Thymus (tissue), 11 donors: ENCODE measurements at regions not wholly inside any gene's neighbourhood (a gene's known extent, or its start where the extent isn't known, plus 50 kb on each side); places are given as distances from the start of the nearest gene placed in this dataset.
"Not testable (repeated sequence)": the region's sequence is repeated elsewhere in the genome, so short reads cannot be mapped to it uniquely, and the experiment has no call there.

ENCODE experiments used
- DNase-seq, 9 donors: peaks; one replicate each; pipeline ENCODE4 v3.0.0-alpha.2; 2013; ENCODE audit warnings: low spot score in 9 of 9, low read depth in 6 of 9, missing footprints in 1 of 9
- H3K27ac ChIP-seq, 2 donors: one replicate each; pipeline ENCODE4 v1.5.1; 2013; ENCODE audit warnings: control low read depth in 1 of 2, low read depth in 1 of 2, low read length in 1 of 2, mild to moderate bottlenecking in 1 of 2, moderate library complexity in 1 of 2
- H3K27me3 ChIP-seq, 2 donors: one replicate each; pipeline ENCODE4 v1.5.1; 2013; ENCODE audit warnings: low read length in 1 of 2; ENCODE audit not compliant: control insufficient read depth in 2 of 2, insufficient read depth in 1 of 2
- H3K36me3 ChIP-seq, 2 donors: one replicate each; pipeline ENCODE4 v1.5.1; 2013; ENCODE audit warnings: low read length in 1 of 2, mild to moderate bottlenecking in 1 of 2, moderate library complexity in 1 of 2; ENCODE audit not compliant: control insufficient read depth in 2 of 2, insufficient read depth in 2 of 2
- H3K4me1 ChIP-seq, 2 donors: one replicate each; pipeline ENCODE4 v1.5.1; 2013; ENCODE audit warnings: low read length in 2 of 2; ENCODE audit not compliant: control insufficient read depth in 2 of 2, insufficient read depth in 2 of 2
- H3K4me3 ChIP-seq, 2 donors: one replicate each; pipeline ENCODE4 v1.5.1; 2013; ENCODE audit warnings: low read length in 2 of 2, control low read depth in 1 of 2, mild to moderate bottlenecking in 1 of 2
- H3K9me3 ChIP-seq, 2 donors: one replicate each; pipeline ENCODE4 v1.5.1; 2013; ENCODE audit warnings: low read length in 1 of 2, mild to moderate bottlenecking in 1 of 2; ENCODE audit not compliant: control insufficient read depth in 2 of 2, insufficient read depth in 1 of 2
- WGBS: extraction: QIAGEN DNeasy Blood & Tissue Kit; methylation state at CpG from one replicate; pipeline ENCODE4 v1.1.7; 2013; 5-methylcytosine and 5-hydroxymethylcytosine counted together
- donor health status: healthy.

GRCh38 chr12:74021937-74022336 lies 515.7 kb upstream of the ATXN7L3B start:
- H3K27ac ChIP-seq, result no peak overlapping the region
- no peaks in the 10 kb centered on the region for H3K36me3 ChIP-seq
- no peaks in the 10 kb centered on the region for H3K9me3 ChIP-seq
- 17% methylated on average over 9 of the region's 9 CpGs for WGBS
- H3K4me1 ChIP-seq, result no peaks in the 10 kb centered on the region
- H3K27me3 ChIP-seq, result no peaks in the 10 kb centered on the region
- no peak overlapping the region for H3K4me3 ChIP-seq
- DNase-seq, result peak in 2 of 9 donors; percentile 1 to 6

DNA sequence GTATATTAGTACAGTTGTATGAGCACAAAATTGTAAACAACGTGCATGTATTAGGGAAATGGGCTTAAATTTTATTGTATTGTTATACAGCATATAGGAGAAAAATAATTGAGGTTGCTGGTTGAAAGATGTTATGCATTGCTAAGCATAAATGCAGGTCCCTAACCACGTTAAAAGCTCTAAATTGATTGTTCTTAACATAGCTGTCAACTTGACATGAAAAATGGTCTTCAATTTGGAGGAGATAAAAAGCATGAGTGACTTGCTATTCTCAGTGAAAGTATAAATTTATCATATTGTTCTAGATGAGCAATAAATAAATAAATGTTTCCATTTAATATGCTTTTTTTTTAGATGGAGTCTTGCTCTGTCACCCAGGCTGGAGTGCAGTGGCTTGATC lies 506.6 kb upstream of the ATXN7L3B start:
- H3K4me1 ChIP-seq, result no peaks in the 10 kb centered on the region
- no peak overlapping the region for H3K27ac ChIP-seq
- WGBS, result 59% methylated on average over 2 of the region's 2 CpGs
- no peaks in the 10 kb centered on the region for H3K27me3 ChIP-seq
- H3K36me3 ChIP-seq, result no peaks in the 10 kb centered on the region
- DNase-seq, result no peak
- H3K9me3 ChIP-seq, result no peaks in the 10 kb centered on the region
- no peak overlapping the region for H3K4me3 ChIP-seq

DNA sequence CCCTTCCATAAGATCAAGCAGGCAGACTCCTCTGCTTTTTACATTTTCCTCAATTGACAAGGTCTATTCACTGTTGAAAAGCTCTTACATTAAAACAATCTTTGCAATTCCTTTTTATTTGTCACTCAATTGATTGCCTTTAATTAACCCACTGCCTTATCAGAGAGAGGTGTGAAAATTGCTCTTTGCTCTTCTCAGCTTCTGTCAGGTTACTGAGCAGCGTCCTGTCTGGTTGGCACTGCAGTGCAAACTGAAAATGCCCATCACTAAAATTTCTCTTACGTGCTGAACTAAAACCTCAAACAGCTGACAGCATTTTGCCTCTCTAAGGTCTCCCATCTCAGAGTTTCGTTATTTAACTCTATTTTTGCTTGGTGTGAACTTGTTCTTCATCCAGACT lies 504.1 kb upstream of the ATXN7L3B start:
- H3K36me3 ChIP-seq, result no peaks in the 10 kb centered on the region
- WGBS, result 59% methylated on average over 3 of the region's 3 CpGs
- no peaks in the 10 kb centered on the region for H3K27me3 ChIP-seq
- no peak overlapping the region for H3K27ac ChIP-seq
- H3K4me3 ChIP-seq, result no peak overlapping the region
- H3K9me3 ChIP-seq, result no peaks in the 10 kb centered on the region
- DNase-seq, result no peak
- H3K4me1 ChIP-seq, result no peaks in the 10 kb centered on the region

DNA sequence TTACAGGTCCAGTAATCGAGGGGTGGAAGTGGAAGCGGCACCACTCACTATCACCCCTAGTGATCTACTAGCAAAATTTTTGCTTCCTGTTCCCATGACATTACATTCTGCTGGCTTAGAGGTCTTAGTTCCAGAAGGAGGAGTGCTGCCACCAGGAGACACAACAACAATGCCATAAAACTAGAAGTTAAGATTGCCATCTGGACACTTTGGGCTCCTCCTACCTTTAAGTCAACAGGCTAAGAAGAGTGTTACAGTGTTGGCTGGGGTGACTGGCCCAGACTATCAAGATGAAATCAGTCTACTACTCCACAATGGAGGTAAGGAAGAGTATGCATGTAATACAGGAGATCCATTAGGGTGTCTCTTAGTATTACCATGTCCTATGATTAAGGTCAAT lies 498.5 kb upstream of the ATXN7L3B start:
- H3K27me3 ChIP-seq, H3K9me3 ChIP-seq, H3K27ac ChIP-seq, H3K4me3 ChIP-seq, DNase-seq, H3K36me3 ChIP-seq, H3K4me1 ChIP-seq: not testable (repeated sequence)
- 82% methylated on average over 2 of the region's 2 CpGs for WGBS

- no peaks in the 10 kb centered on the region for H3K9me3 ChIP-seq
- no peak overlapping the region for H3K4me3 ChIP-seq
- H3K4me1 ChIP-seq, result no peaks in the 10 kb centered on the region
- H3K27me3 ChIP-seq, result no peaks in the 10 kb centered on the region
- WGBS, result 91% methylated on average over 3 of the region's 3 CpGs
- H3K27ac ChIP-seq, result no peak overlapping the region
- no peak for DNase-seq
- H3K36me3 ChIP-seq, result no peaks in the 10 kb centered on the region
Observed at GRCh38 chr12:74043343-74043742, 494.3 kb upstream of the ATXN7L3B start.

DNA sequence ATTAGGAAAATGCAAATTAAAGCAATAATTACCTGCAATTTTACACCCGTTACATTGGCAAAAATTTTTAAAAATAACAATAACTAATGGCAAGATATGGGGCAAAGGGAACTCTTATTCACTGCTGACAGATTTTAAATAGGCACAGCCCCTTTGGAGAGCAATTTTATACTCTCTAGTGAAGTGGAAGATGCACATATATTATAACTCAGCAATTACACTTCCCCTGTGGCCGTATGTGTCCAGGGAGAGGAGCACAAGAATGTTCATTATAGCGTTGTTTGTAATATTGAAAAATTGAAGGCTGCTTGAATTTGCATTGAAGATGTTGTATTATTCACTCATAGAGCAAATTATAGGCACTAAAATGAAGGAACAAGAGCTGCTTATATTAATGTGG lies 488.3 kb upstream of the ATXN7L3B start:
- WGBS, result 88% methylated on average over 3 of the region's 3 CpGs
- Histone ChIP-seq H3K4me1 (no peaks in the 10 kb centered on the region), H3K4me3 (no peak overlapping the region), H3K36me3 (no peaks in the 10 kb centered on the region), H3K27ac (no peak overlapping the region), H3K27me3 (no peaks in the 10 kb centered on the region), H3K9me3 (no peaks in the 10 kb centered on the region)
- DNase-seq, result no peak

DNA sequence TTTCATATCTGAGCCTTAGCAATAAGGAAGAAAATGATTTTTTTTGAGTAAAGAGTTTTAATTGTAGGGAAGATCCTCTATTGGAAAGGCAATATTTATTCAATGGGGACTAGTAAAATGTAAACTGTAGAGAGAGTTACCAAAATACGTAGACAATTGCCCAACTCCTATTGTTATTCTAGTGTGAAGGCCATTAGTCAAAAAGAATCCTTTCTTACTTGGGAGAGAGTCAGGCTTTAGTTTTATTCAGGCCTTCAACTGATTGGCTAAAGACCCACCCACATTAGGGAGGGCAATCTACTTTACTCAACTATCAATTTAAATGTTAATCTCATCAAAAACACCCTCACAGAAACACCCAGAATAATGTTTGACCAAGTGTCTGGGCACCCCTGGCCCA lies 485.8 kb upstream of the ATXN7L3B start:
- 91% methylated on average over 1 of the region's 1 CpG for WGBS
- Histone ChIP-seq H3K36me3 (no peaks in the 10 kb centered on the region), H3K4me1 (no peaks in the 10 kb centered on the region), H3K9me3 (no peaks in the 10 kb centered on the region), H3K27ac (no peak overlapping the region), H3K4me3 (no peak overlapping the region), H3K27me3 (no peaks in the 10 kb centered on the region)
- no peak for DNase-seq

DNA sequence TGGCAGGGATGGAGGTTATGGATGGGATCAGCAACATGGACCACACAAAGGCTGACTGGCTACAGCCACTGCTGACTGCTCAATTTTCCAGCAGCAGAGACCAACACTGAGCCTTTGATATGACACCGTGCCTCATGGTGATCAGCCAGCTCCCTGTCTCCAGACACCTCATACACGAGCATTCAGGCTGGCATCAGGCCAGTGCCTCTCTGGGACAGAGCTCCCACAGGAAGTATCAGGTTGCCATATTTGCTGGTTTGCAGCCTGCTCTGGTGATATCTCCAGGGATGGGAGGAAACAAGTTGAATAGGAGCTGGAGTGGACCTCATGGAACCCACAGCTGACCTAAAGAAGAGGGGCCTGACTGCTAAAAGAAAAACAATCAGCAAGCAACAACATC lies 471.2 kb upstream of the ATXN7L3B start:
- Histone ChIP-seq H3K4me3 (no peak overlapping the region), H3K36me3 (no peaks in the 10 kb centered on the region), H3K4me1 (no peaks in the 10 kb centered on the region), H3K27ac (no peak overlapping the region), H3K27me3 (no peaks in the 10 kb centered on the region), H3K9me3 (peaks cover 1 to 5% of the 10 kb centered on the region in 2 donors)
- DNase-seq, result no peak
- 72% methylated on average over 2 of the region's 2 CpGs for WGBS

GRCh38 chr12:74071182-74071581 lies 466.5 kb upstream of the ATXN7L3B start:
- no peaks in the 10 kb centered on the region for H3K27me3 ChIP-seq
- H3K27ac ChIP-seq, result no peak overlapping the region
- DNase-seq, result no peak
- H3K4me3 ChIP-seq, result no peak overlapping the region
- no peaks in the 10 kb centered on the region for H3K36me3 ChIP-seq
- 99% methylated on average over 3 of the region's 3 CpGs for WGBS
- H3K9me3 ChIP-seq, result peaks cover 1 to 5% of the 10 kb centered on the region in 2 donors
- H3K4me1 ChIP-seq, result no peaks in the 10 kb centered on the region

DNA sequence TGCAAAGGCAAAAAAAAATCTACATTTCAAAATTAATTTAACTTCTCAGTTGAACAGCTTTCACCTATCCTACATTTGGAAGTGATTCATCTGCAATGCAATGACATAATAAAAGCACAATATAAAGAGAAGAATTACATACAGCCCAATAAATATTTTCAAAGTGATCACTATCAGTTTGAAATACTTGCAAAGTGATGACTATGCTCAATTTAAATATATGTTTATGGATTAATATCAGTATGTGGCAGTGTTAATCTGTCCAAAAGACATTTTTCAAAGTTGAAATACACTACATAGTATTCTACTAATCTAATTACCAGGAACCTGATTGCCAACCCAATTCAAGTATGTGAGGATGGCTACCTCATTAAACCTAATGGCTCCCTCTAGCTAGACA lies 460.7 kb upstream of the ATXN7L3B start:
- Histone ChIP-seq H3K27ac (no peak overlapping the region), H3K36me3 (no peaks in the 10 kb centered on the region), H3K4me1 (no peaks in the 10 kb centered on the region), H3K9me3 (no peaks in the 10 kb centered on the region), H3K27me3 (no peaks in the 10 kb centered on the region), H3K4me3 (no peak overlapping the region)
- DNase-seq, result no peak
